Activated naive CD4-positive, alpha-beta T cell (primary cell): ENCODE measurements at regions not wholly inside any gene's neighbourhood (a gene's known extent, or its start where the extent isn't known, plus 50 kb on each side); places are given as distances from the start of the nearest gene placed in this dataset.

Experiments used
- DNase-seq, 4 experiments: peaks; one replicate each; lab custom pipeline; 2025; lab: John Stamatoyannopoulos, UW

DNA sequence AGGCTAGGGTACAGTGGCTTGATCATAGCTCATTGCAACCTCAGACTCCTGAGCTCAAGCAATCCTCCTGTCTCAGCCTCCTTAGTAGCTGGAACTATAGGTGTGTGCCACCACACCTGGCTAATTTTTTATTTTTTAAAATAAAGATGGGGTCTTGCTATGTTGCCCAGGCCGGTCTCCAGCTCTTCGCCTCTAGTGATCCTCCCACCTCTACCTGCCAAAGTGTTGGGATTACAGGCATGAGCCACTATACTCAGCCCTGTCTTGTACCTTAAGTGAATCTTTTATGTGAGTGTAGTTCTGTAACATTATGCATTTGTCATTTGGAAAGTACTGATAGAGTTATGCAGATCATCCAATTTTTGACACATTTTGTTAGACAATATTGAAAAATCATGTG, 66.9 kb upstream of the C15orf39 start:
- DNase-seq: no peak

DNA sequence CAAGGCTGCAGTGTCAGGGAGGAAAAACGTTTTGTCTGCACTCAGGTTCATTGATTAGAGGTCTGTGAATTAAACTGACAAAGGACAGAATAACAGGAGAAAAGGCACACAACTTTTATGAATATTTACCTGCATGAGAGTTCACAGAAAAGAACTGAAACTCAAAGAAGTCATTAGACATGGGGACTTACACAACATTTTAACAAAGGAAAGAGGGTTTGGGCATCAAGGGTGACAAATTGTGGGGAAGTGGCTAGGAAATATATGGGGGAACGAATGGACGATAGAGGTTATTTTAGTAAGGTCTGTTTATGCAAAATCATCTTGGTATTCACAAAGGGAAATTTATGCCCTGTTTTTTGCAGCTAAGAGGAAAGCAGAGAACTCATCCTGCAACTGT, 65.6 kb upstream of the C15orf39 start:
- DNase-seq: no peak

DNA sequence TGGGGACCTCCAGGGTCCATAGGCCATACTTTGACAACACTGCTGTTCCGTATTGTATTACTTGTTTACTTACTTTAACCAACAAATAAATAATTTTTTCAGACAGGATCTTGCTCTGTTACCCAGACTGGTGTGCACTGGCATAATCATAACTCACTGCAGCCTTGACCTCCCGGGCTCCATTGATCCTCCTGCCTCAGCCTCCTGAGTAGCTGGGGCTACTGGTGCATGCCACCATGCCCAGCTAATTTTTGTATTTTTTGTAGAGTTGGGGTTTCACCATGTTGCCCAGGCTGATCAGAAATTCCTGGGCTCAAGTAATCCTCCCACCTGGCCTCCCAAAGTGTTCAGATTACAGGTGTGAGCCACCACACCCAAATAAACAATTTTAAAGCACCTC, 64.9 kb upstream of the C15orf39 start:
- DNase-seq: no peak

DNA sequence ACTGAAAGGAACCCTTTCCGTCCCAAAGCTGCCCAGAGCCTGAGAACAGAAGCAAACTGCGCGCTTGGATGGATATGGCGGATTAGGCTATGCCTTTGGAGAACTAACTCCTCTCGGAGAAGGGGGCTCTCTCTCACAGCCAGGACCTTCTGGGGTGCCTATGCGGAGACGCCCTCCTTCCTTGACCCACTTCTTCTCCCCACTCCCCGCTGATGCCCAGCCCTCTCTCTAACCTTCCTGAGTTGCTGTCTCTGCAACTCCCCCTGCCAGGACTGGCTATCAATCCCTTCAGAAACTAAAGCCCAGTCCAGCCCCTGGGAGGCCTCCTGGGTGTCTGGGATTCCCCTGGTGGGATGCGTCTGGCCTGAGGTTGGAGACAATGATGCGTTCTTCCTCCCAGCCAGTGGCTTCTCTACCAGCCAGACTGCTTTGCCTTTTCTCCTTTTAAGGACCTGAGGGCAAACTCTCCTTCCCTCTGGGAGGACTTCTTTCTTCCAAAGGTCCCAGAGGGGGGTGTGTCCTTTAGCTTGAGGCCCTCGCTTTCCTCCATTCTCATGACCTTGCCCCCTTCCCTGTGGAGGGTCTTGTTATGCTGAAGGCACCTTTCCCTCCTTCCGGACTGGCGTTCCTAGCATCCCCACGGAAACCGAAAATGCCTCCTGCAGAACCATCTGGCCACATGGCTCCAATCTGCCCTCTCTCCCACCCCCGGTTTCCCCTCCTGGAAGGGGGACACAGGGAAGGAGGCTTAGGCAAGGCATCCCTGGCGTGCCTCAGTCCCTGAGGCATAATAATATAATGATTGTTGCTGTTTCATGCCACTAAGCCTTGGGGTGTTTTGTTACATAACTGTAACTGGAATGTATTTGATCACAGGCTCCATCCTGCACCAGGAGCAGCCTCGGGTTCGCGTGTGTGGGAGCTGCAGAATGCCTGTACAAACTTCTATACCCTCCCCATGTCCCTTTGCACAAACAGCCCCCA, 63.4 kb upstream of the C15orf39 start:
- DNase-seq: no peak

DNA sequence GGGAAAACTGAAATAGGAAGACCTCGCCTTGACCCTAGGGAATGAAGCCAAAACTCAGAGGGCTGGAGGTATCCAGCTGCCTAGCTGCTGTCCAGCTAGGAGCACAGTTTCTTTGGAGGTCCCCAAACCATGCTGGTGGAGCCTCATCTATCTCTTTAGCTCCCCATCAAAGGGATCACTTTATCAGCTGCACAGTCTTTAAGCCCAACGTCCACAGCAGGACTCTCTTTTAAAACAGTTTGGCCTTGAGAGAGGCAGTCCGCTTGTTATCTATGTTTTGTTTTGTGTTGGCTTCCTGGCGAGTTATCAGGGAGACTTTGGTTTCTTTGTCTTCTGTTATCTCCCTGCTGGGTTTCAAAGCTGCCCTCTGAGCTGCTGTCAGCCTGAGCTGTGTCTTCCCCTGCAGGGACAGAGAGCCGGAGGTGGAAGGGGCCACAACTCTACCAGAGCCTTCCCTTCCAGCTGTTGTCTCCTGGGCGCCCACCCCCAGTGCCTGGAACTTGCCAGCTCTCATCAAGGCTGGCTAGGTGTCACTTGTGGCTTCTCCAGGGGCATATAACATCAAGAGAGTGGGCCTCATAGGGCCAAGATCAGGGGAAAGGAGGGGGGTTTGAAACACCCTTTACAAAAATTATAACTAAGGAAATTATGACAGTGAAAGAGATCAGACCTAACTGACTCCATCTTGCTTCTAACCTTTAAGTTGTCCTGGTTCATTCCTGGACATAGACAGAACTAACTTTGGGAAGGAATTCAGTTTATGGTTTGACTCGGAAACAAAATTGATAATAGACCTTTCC, 61.4 kb upstream of the C15orf39 start:
- no peak for DNase-seq

DNA sequence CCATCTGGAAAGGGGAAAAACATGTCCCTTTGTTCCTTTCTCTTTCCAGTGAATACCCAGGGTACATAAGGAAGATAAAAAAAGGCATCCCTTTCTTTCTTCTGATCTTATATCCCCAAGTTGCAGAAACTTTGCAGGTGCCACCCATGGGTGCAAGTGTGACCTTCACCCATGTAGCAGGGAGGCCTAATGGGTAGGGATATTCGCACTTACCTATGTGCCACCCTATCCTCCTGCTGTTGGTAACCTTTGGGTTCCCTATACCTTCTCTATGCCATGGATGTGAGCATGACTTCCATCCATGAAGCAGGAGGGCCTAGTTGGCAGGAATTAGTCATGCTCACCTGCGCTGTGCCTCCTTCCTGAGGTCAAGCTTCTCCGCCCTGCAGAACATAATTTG, 59.2 kb upstream of the C15orf39 start:
- no peak for DNase-seq

DNA sequence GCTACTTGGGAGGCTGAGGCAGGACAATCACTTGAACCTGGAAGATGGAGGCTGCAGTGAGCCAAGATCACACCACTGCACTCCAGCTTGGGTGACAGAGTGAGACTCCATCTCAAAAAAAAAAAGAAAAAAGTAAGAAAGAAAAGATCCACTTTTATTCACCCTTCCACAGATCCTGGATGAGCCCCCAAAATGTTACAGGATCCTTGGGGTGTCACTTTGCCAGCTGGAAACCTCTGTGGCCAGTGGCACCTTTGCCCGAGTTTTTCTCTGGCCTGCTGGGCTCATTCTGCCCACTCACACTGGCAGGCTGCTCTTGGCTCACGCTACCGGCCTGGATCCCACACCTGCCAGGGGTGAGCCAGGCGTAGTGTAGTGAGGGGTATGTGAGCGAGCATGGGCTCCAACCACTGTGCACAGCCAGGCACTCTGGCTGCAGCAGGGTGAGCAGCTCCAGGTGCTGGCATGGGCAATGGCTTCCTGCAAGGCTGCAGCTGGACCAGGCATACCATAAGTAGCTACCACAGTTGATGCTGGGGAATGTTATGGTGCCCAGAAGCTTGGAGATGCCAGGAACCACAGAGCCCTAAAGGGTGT, 57.8 kb upstream of the C15orf39 start:
- DNase-seq: no peak

DNA sequence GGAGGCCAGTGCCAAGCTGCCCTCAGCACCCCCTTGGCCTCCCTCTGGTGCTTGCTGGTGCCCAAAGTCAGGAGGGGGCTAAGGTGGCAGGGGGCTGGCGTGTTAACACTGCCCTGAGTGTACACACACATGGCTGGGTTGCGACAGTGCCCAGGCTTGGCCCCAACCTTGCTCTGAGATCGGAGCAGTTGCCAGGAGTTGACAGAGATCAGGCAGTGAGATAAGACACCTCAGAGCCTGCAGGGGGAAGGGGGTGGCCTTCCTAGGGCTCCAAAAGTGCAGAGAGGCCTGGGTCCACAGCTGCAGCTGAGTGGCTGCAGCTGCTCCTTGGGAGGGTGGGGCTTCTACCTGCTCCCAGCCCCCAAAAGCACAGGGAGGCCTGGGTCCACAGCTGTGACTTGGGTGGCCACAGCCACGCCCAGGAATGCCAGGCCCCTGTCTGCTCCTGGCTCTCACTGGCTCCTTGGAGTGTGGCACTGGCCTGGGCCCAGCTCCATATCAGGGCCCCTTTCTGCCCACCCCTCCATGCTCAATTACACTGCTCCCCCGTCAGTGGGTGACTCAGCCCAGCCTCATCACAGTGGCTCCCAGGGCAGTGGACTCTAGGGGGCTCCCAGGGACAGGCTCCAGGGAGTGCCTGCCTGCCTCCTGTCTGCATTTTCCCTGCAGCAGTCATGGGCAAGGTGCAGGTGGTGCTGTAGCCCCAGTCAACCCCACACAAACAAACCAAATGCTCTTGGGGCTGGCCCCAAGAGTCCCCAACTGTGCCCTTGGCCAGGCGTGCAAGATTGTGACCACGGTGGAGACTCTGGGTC, 56.4 kb upstream of the C15orf39 start:
- DNase-seq: no peak

DNA sequence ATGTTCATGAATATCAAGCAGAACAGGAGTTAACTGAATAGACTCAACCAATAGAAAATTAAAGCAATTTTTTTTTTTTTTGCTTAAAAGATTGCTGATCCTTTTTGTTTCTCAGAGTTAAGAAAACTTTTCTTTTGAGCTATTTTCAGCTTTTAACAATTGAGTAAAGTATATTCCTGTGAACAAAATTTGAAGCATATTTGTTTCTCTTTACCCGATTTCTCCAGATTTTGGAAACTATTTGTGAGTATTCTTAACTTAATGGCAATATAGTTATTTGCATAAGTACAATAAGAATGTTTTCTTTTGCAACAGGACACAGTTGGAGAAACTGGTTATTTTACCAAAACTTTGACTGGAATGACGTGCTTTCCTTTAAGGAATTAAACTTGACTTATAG, 53.4 kb upstream of the C15orf39 start:
- no peak for DNase-seq

DNA sequence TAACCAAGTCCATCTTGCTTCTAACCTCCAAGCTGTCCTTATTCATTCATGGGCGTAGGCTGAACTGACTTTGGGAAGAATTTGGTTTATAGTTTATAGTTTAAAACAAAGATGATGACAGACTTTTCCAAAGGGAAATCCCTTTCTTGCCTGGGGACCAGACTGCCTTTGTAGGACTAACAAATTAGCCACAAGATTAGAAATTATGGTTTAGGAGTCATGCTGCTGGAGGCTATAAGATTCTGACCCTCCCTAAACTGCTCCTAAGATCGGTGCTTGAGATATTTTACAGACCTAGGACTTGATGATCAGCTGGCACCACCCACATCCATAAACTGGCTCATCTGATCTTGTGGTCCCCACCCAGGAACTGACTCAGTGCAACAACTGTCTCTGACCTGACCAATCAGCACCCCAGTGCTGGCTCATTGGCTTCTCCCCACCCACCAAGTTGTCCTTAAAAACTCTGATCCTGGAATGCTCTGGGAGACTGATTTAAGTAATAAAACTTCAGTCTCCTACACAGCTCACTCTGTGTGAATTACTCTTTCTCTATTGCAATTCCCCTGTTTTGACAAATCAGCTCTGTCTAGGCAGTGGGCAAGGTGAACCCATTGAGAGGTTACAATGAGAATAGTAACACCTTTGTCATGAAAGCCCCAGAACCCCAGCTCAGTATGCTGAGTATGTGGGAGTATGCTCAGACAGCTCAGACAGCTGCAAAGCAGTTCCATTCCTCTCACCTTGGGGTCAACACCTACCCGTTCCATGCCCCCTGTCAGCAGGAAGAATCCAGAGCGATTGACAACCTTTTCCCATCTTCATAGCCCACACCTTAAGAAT, 51.6 kb upstream of the C15orf39 start:
- DNase-seq: no peak

DNA sequence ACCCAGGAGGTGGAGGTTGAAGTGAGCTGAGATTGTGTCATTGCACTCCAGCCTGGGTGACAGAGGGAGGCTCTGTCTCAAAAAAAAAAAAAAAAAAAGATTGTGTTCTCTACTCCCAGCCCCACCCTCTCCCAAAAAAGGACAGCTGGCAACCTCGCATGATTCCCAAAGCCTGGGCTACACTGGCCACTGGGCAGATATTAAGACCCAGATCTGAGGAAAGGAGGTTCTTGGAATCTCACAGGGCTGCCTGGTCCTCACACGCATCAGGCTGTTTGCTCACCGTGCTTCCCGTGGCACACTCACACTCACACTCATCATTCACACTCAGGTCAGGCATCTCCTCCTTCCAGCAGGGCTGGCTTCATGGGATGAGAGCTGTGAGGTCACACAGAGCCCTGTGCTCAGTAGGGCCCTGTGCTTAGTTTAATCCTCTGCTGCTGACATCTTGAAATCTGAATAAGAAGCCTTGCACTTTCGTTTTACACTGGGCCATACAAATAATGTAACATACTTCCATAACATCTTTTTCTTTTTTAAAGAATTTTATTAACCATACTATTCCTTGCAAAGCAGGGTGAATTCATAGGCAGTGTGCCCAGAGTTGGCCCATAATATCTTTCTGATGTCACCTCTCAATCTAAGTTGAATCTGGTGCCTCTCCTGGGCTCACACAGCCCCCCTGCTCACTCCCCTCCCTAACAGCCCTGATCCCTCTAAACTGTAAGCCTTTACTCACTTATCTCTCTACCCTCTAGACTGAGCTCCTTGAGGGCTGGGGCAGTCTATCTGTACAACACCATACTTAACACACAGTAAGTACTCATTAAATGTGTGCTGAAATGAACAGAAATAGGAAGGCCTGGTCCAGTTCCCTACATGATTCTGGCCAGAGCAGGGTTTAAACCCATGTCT, 50.2 kb upstream of the C15orf39 start:
- no peak for DNase-seq
